Ovary (tissue), 7 donors: ENCODE measurements at regions not wholly inside any gene's neighbourhood (a gene's known extent, or its start where the extent isn't known, plus 50 kb on each side); places are given as distances from the start of the nearest gene placed in this dataset.

ENCODE experiments used
- DNase-seq, 5 donors: peaks; one replicate each; pipeline ENCODE4 v3.0.0-alpha.2; 2019 to 2020
- H3K27ac ChIP-seq, 2 donors: fragments of 200-600 bp; one replicate each; pipeline versions ENCODE4 v1.5.1 to v1.8.0; 2019 to 2022
- H3K27me3 ChIP-seq: fragments of 200-600 bp; one replicate; pipeline ENCODE4 v1.8.0; 2022
- H3K36me3 ChIP-seq: fragments of 200-600 bp; sonication (generic); one replicate; pipeline ENCODE4 v1.5.1; 2019
- H3K4me1 ChIP-seq: one replicate; pipeline ENCODE4 v1.8.1; 2013; ENCODE audit warnings: mild to moderate bottlenecking, moderate library complexity; ENCODE audit not compliant: insufficient read depth
- H3K4me3 ChIP-seq: fragments of 200-600 bp; sonication (generic); one replicate; pipeline ENCODE4 v1.5.1; 2017
- H3K9me3 ChIP-seq, 2 donors: fragments of 200-600 bp in 1 of 2; sonication (generic) in 1 of 2; one replicate each; pipeline versions ENCODE4 v1.5.1 to v1.8.1; 2013 to 2019; ENCODE audit warnings: mild to moderate bottlenecking in 1 of 2, moderate library complexity in 1 of 2
- CTCF ChIP-seq, 3 donors: fragments of 450-650 bp in 2 of 3; fragments of 200-600 bp in 1 of 3; IDR thresholded peaks; one replicate each; pipeline versions ENCODE4 v1.5.1 to v1.8.0; 2016 to 2022; ENCODE audit warnings: antibody characterized with exemption in 3 of 3, mild to moderate bottlenecking in 1 of 3
- EP300 ChIP-seq: sonication (generic); formaldehyde crosslinking; IDR thresholded peaks from one replicate; pipeline ENCODE4 v1.6.1; 2017; ENCODE audit warnings: antibody characterized with exemption
- POLR2A ChIP-seq: fragments of 450-650 bp; IDR thresholded peaks from one replicate; pipeline ENCODE4 v1.6.1; 2017; ENCODE audit warnings: antibody characterized with exemption, mild to moderate bottlenecking, moderate library complexity
- WGBS, 3 donors: extraction: QIAGEN DNeasy Blood & Tissue Kit in 1 of 3; methylation state at CpG; one replicate each; pipeline versions ENCODE4 v1.1.5 to v1.1.7; 2013 to 2017; 5-methylcytosine and 5-hydroxymethylcytosine counted together
- intact Hi-C, 4 donors: fragments of 100-400 bp; cut with DNase I; formaldehyde crosslinking; loops; one replicate each; pipeline versions ENCODE4 v1.11.0 to v1.15.1; 2022 to 2023
- donor health status: DM: no; HTN: no; CAD: no; lungs with moderate emphysema.
- donor health status: DM: no; HTN: no; CAD: no.
- donor health status: Bipolar disorder and iron deficiency.
- donor health status: DM: no; HTN: no; CAD: no.
- donor health status: DM: yes; HTN: yes; CAD: no.

- intact Hi-C loops: loop anchor here in 3 of 4 donors (2.0 to 10.0 kb wide), 4 partner anchors 261 to 314 kb away; partner anchors contain the start of gene TPM1 (in 1 of the 3)
- TF ChIP-seq POLR2A: no peak
- TF ChIP-seq EP300: no peak
- no peak for TF ChIP-seq CTCF (IDR thresholded peaks at IDR 0.05)
- Histone ChIP-seq H3K36me3 (no peaks in the 10 kb centered on the region), H3K27ac (no peak overlapping the region), H3K27me3 (no peaks in the 10 kb centered on the region), H3K4me3 (no peak overlapping the region), H3K4me1 (peaks cover 13% of the 10 kb centered on the region), H3K9me3 (no peaks in the 10 kb centered on the region)
- WGBS, 3 donors: 35 to 44% (median 41%) methylated on average over 5 of the region's 5 CpGs
- DNase-seq: no peak
These were observed 261.5 kb upstream of the TPM1 start for GRCh38 chr15:62781081-62781497.

GRCh38 chr15:62782071-62782841 lies 260.3 kb upstream of the TPM1 start:
- H3K27ac ChIP-seq: no peak overlapping the region
- H3K9me3 ChIP-seq: no peaks in the 10 kb centered on the region
- DNase-seq: peak; percentile 55 to 76 (median 69)
- H3K27me3 ChIP-seq: no peaks in the 10 kb centered on the region
- no peak for TF ChIP-seq POLR2A
- TF ChIP-seq CTCF (IDR thresholded peaks at IDR 0.05): peak; percentile 26 to 55 (median 33)
- no peak for TF ChIP-seq EP300
- peaks cover 14% of the 10 kb centered on the region for H3K4me1 ChIP-seq
- intact Hi-C loops: loop anchor here in 3 of 4 donors (5.0 to 10.0 kb wide), 3 partner anchors 260 to 313 kb away; partner anchors contain the start of gene TPM1 (in 1 of the 3)
- 47 to 51% (median 48%) methylated on average over 11 of the region's 11 CpGs for WGBS, 3 donors
- H3K4me3 ChIP-seq: no peak overlapping the region
- no peaks in the 10 kb centered on the region for H3K36me3 ChIP-seq

- Histone ChIP-seq H3K4me1 (peaks cover 16% of the 10 kb centered on the region), H3K9me3 (no peaks in the 10 kb centered on the region), H3K36me3 (no peaks in the 10 kb centered on the region), H3K4me3 (no peak overlapping the region), H3K27ac (no peak overlapping the region), H3K27me3 (no peaks in the 10 kb centered on the region)
- intact Hi-C loops: loop anchor here in 3 of 4 donors (5.0 to 10.0 kb wide), 3 partner anchors 259 to 312 kb away; partner anchors contain the start of gene TPM1 (in 1 of the 3)
- WGBS, 3 donors: 97 to 98% (median 97%) methylated on average over 1 of the region's 1 CpG
- no peak for DNase-seq
- TF ChIP-seq CTCF (IDR thresholded peaks at IDR 0.05) (no peak), EP300 (no peak), POLR2A (no peak)
These were observed 259.7 kb upstream of the TPM1 start for GRCh38 chr15:62782896-62783295.

- Histone ChIP-seq H3K4me3 (no peak overlapping the region), H3K36me3 (no peaks in the 10 kb centered on the region), H3K27me3 (no peaks in the 10 kb centered on the region), H3K4me1 (peaks cover 16% of the 10 kb centered on the region), H3K9me3 (no peaks in the 10 kb centered on the region), H3K27ac (no peak overlapping the region)
- intact Hi-C loops: loop anchor here in 3 of 4 donors (5.0 to 10.0 kb wide), 3 partner anchors 259 to 311 kb away; partner anchors contain the start of gene TPM1 (in 1 of the 3)
- TF ChIP-seq EP300 (no peak), CTCF (IDR thresholded peaks at IDR 0.05) (no peak), POLR2A (no peak)
- 67 to 79% (median 74%) methylated on average over 14 of the region's 14 CpGs for WGBS, 3 donors
- DNase-seq: peak in 2 of 5 donors; percentile 29 to 51
These were observed 259.1 kb upstream of the TPM1 start for GRCh38 chr15:62783303-62783957.
